ENCODE measurements at regions not wholly inside any gene's neighbourhood (a gene's known extent, or its start where the extent isn't known, plus 50 kb on each side); places are given as distances from the start of the nearest gene placed in this dataset.

DNA sequence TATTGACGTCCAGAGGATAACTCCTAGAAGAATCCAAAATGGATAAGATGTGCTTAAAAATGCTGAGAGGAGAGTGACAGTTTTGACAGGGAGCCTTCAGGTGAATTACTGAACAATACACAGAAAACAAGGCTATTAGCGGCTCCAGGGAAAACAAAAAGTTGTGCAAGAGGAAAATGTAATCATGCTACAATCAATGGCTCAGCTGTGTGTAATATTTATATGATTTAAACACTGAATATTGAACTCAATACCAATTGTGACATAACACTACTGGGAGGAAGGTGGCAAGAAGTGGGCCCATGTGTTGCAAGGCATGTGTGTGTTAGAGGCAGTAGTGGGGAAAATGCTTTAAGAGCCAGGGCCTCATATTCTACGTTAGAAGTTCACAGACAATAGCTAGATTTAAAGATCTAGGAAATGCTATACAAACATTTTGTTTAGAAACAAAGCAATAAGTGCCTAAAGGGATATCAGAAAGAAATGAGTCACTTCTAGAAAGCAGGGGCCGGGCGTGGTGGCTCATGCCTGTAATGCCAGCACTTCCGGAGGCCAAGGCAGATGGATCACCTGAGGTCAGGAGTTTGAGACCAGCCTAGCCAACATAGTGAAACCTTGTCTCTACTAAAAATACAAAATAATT, 253.2 kb upstream of the IRX5 start:
- H3K27me3 Mint-ChIP-seq, result no peaks in the 10 kb centered on the region
- Histone ChIP-seq H3K4me3 (ENCODE audit: low read depth, low read length) (no peak overlapping the region), H3K36me3 (ENCODE audit: control insufficient read depth, insufficient read depth, low read length) (no peaks in the 10 kb centered on the region), H3K27me3 (ENCODE audit: control insufficient read depth, insufficient read depth, low read length) (no peaks in the 10 kb centered on the region), H3K27ac (ENCODE audit: insufficient read depth, low read length, poor library complexity, severe bottlenecking) (no peak overlapping the region), H3K9me3 (ENCODE audit: control insufficient read depth in 2 of 2, low read length in 2 of 2) (no peaks in the 10 kb centered on the region), H3K4me1 (ENCODE audit: control insufficient read depth, insufficient read depth, low read length, poor library complexity, severe bottlenecking) (no peaks in the 10 kb centered on the region)
- no peak overlapping the region for H3K4me3 Mint-ChIP-seq
- no peaks in the 10 kb centered on the region for H3K4me1 Mint-ChIP-seq
- no peak overlapping the region for H3K27ac Mint-ChIP-seq
- H3K36me3 Mint-ChIP-seq, result no peaks in the 10 kb centered on the region
- peaks cover 0 to 7% (median 0%) of the 10 kb centered on the region in 7 donors for H3K9me3 Mint-ChIP-seq
- DNase-seq (no peak), ATAC-seq (ENCODE audit: low read depth in 2 of 2) (no peak)

DNA sequence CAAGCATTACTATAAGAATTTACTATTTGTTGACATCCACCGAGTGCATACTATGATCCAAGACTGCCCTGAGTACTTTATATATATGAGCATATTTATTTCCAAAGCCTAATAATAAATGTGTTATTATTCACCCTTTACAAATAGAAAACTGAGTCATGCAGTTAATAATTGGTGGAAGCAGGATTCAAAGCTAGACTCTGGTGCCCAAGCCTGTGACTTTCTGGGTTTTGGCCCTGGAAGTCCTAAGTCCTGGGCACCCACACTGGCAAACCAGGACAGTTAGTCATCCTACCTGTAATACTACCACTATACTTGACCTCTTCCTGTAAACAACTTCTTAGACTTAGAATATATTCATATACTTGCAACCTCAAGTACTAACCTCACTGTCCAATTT, 257.4 kb upstream of the IRX5 start:
- no peaks in the 10 kb centered on the region for H3K9me3 ChIP-seq (ENCODE audit: control insufficient read depth in 2 of 2, low read length in 2 of 2)
- no peak overlapping the region for H3K4me3 Mint-ChIP-seq
- peaks cover 0 to 5% (median 0%) of the 10 kb centered on the region in 7 donors for H3K9me3 Mint-ChIP-seq

DNA sequence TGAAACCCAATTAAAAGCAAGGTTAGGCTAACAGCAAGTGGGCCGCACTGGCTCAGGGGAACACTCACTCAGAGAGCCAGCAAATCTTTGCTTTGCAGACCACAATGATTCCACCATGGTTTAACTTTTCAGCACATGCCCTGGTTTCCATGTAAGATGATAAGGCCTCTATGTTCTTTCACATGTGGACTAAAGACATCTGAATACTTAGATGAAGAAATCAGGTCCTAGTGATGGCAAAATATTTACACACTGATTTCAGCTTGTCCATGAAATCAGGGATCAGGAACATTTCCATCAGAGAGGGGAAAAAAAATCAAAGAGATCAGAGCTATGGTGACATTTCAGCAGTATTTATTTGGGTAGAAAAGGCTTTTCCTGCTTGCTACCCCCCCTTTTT, 258.2 kb upstream of the IRX5 start:
- no peaks in the 10 kb centered on the region for H3K27me3 Mint-ChIP-seq

More for the DNA sequence above, 257.4 kb upstream of the IRX5 start:
- Histone ChIP-seq H3K4me1 (ENCODE audit: control insufficient read depth, insufficient read depth, low read length, poor library complexity, severe bottlenecking) (no peaks in the 10 kb centered on the region), H3K27me3 (ENCODE audit: control insufficient read depth, insufficient read depth, low read length) (no peaks in the 10 kb centered on the region), H3K4me3 (ENCODE audit: low read depth, low read length) (no peak overlapping the region), H3K27ac (ENCODE audit: insufficient read depth, low read length, poor library complexity, severe bottlenecking) (no peak overlapping the region), H3K36me3 (ENCODE audit: control insufficient read depth, insufficient read depth, low read length) (no peaks in the 10 kb centered on the region)
- ATAC-seq (ENCODE audit: low read depth in 2 of 2) (no peak), DNase-seq (no peak)
- Mint-ChIP-seq H3K27ac (no peak overlapping the region), H3K4me1 (no peaks in the 10 kb centered on the region), H3K27me3 (no peaks in the 10 kb centered on the region), H3K36me3 (no peaks in the 10 kb centered on the region)

DNA sequence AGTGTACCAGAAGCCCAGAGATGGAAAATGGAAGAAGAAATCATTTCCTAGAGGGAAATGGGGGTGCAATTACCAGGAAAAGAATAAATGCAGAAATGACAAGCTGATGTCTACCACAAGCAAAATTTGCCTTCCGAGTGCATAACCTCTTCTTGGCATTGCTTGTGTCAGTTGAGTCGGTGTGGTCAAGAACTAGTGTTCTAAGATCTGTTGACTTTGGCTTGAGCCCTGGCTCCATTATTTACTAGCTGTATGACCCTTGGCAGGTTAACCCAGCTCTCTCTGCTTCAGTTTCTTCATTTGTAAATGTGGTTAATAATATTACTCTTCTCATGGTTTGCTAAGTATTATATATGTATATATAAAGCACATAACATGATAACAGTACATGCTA, 273.0 kb upstream of the IRX5 start:
- no peak overlapping the region for H3K27ac ChIP-seq (ENCODE audit: insufficient read depth, low read length, poor library complexity, severe bottlenecking)
- no peaks in the 10 kb centered on the region for H3K4me1 ChIP-seq (ENCODE audit: control insufficient read depth, insufficient read depth, low read length, poor library complexity, severe bottlenecking)
- no peaks in the 10 kb centered on the region for H3K36me3 ChIP-seq (ENCODE audit: control insufficient read depth, insufficient read depth, low read length)
- H3K4me3 ChIP-seq (ENCODE audit: low read depth, low read length), result no peak overlapping the region
- H3K9me3 Mint-ChIP-seq, result peaks cover 0 to 5% (median 0%) of the 10 kb centered on the region in 7 donors
- no peaks in the 10 kb centered on the region for H3K36me3 Mint-ChIP-seq
- DNase-seq (no peak), ATAC-seq (ENCODE audit: low read depth in 2 of 2) (no peak)
- H3K27ac Mint-ChIP-seq, result no peak overlapping the region
- peaks cover 6% of the 10 kb centered on the region for H3K27me3 ChIP-seq (ENCODE audit: control insufficient read depth, insufficient read depth, low read length)
- H3K27me3 Mint-ChIP-seq, result peaks cover 9% of the 10 kb centered on the region
- no peak overlapping the region for H3K4me3 Mint-ChIP-seq
- no peaks in the 10 kb centered on the region for H3K4me1 Mint-ChIP-seq
- no peaks in the 10 kb centered on the region for H3K9me3 ChIP-seq (ENCODE audit: control insufficient read depth in 2 of 2, low read length in 2 of 2)

More for the DNA sequence above, 258.2 kb upstream of the IRX5 start:
- peaks cover 0 to 5% (median 0%) of the 10 kb centered on the region in 7 donors for H3K9me3 Mint-ChIP-seq
- no peaks in the 10 kb centered on the region for H3K4me1 ChIP-seq (ENCODE audit: control insufficient read depth, insufficient read depth, low read length, poor library complexity, severe bottlenecking)
- no peak overlapping the region for H3K4me3 ChIP-seq (ENCODE audit: low read depth, low read length)
- no peak overlapping the region for H3K27ac Mint-ChIP-seq
- no peak for DNase-seq
- H3K36me3 Mint-ChIP-seq, result no peaks in the 10 kb centered on the region
- H3K4me3 Mint-ChIP-seq, result no peak overlapping the region
- ATAC-seq (ENCODE audit: low read depth in 2 of 2), result no peak
- H3K27ac ChIP-seq (ENCODE audit: insufficient read depth, low read length, poor library complexity, severe bottlenecking), result no peak overlapping the region
- H3K9me3 ChIP-seq (ENCODE audit: control insufficient read depth in 2 of 2, low read length in 2 of 2), result no peaks in the 10 kb centered on the region
- H3K36me3 ChIP-seq (ENCODE audit: control insufficient read depth, insufficient read depth, low read length), result no peaks in the 10 kb centered on the region
- H3K4me1 Mint-ChIP-seq, result no peaks in the 10 kb centered on the region
- H3K27me3 ChIP-seq (ENCODE audit: control insufficient read depth, insufficient read depth, low read length), result no peaks in the 10 kb centered on the region

DNA sequence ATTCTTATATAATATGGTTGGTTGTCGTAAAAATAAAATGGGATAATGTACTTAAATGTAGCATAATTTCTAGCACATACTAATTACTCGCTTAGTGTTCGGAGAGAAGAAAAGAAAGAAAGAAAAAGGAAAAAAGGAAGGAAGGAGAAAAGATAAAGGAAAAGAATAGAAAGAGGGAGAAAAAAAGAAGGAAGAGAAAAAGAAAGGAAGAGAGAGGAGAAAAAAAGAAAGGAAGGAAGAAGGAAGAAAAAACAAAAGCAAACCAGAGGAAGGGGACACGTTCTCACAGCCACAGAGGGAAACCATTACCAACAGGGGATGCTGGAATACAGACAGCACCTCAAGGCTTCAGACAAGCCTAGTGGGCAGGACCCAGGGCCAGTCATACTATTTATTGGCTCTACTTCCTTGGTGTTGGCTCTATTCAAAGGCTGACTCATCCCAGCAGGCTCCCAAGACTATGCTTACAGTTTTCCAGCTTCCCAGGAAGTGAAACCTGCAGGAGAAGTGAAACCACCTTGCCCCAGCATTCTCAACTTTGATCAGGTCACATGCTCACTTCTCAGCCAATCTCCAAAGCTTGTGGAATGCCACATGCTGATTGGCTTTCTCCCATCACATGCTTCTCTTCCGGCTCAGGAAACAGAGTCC, 273.5 kb upstream of the IRX5 start:
- Histone ChIP-seq H3K27me3 (ENCODE audit: control insufficient read depth, insufficient read depth, low read length) (peaks cover 6% of the 10 kb centered on the region), H3K9me3 (ENCODE audit: control insufficient read depth in 2 of 2, low read length in 2 of 2) (no peaks in the 10 kb centered on the region), H3K4me3 (ENCODE audit: low read depth, low read length) (no peak overlapping the region), H3K36me3 (ENCODE audit: control insufficient read depth, insufficient read depth, low read length) (no peaks in the 10 kb centered on the region), H3K4me1 (ENCODE audit: control insufficient read depth, insufficient read depth, low read length, poor library complexity, severe bottlenecking) (no peaks in the 10 kb centered on the region), H3K27ac (ENCODE audit: insufficient read depth, low read length, poor library complexity, severe bottlenecking) (no peak overlapping the region)
- no peak overlapping the region for H3K4me3 Mint-ChIP-seq
- H3K27ac Mint-ChIP-seq, result peak overlapping the region in 1 of 3 donors; percentile 72
- no peaks in the 10 kb centered on the region for H3K4me1 Mint-ChIP-seq
- no peak for ATAC-seq (ENCODE audit: low read depth in 2 of 2)
- peaks cover 0 to 5% (median 0%) of the 10 kb centered on the region in 7 donors for H3K9me3 Mint-ChIP-seq
- H3K27me3 Mint-ChIP-seq, result peaks cover 9% of the 10 kb centered on the region
- no peak for DNase-seq
- H3K36me3 Mint-ChIP-seq, result no peaks in the 10 kb centered on the region

DNA sequence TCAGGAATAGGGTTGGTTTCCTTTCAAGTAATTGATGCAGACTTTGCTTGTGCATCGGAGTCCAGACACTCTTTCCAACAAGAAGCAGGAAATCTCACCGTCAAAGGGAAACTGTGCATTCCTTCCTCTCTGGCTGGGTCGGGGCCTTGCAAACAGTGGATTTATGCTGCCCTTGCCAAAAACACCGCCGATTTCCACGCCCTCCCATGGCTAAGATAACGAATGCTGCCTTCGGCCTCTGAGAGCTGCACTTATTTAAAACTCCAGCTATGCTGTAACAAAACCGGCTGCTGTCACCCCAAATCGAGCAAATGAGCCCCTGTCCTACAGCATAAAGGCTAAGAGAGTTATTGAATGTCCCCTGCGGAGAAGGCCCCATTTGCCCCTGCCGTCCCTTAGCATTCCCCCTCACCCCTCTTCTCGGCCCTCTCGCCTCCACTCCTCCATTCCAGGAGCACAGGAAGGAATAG, 275.5 kb upstream of the IRX5 start:
- ATAC-seq (ENCODE audit: low read depth in 2 of 2) (no peak), DNase-seq (no peak)
- H3K4me3 ChIP-seq (ENCODE audit: low read depth, low read length), result no peak overlapping the region
- Mint-ChIP-seq H3K36me3 (no peaks in the 10 kb centered on the region), H3K4me3 (no peak overlapping the region), H3K9me3 (peaks cover 0 to 5% (median 0%) of the 10 kb centered on the region in 7 donors), H3K27ac (no peak overlapping the region), H3K4me1 (no peaks in the 10 kb centered on the region), H3K27me3 (peaks cover 9% of the 10 kb centered on the region)
- no peaks in the 10 kb centered on the region for H3K36me3 ChIP-seq (ENCODE audit: control insufficient read depth, insufficient read depth, low read length)
- H3K27me3 ChIP-seq (ENCODE audit: control insufficient read depth, insufficient read depth, low read length), result peaks cover 6% of the 10 kb centered on the region
- H3K4me1 ChIP-seq (ENCODE audit: control insufficient read depth, insufficient read depth, low read length, poor library complexity, severe bottlenecking), result no peaks in the 10 kb centered on the region
- no peaks in the 10 kb centered on the region for H3K9me3 ChIP-seq (ENCODE audit: control insufficient read depth in 2 of 2, low read length in 2 of 2)
- H3K27ac ChIP-seq (ENCODE audit: insufficient read depth, low read length, poor library complexity, severe bottlenecking), result no peak overlapping the region

DNA sequence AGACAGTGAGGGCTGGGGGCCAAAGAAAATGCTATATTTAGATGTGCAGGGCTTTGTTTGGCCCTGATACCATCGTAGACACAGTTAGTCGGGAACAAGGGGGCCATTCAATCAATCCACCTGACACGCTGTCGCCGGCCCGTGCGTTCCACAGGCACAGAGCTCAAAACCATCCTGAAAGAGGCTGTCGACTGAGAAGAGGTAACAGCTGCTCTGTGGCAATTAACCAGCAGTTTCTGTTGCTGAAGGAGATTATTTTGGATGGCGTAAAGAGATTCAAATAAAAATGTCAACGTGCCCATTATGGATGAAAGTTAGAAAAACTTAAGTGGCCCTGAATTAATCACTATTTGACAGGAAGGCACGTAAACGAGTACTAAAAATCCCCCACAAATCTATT, 276.2 kb upstream of the IRX5 start:
- Mint-ChIP-seq H3K36me3 (no peaks in the 10 kb centered on the region), H3K27ac (no peak overlapping the region), H3K27me3 (peaks cover 9% of the 10 kb centered on the region), H3K4me1 (no peaks in the 10 kb centered on the region), H3K9me3 (peaks cover 0 to 5% (median 0%) of the 10 kb centered on the region in 7 donors), H3K4me3 (no peak overlapping the region)
- no peak overlapping the region for H3K27ac ChIP-seq (ENCODE audit: insufficient read depth, low read length, poor library complexity, severe bottlenecking)
- ATAC-seq (ENCODE audit: low read depth in 2 of 2), result no peak
- H3K9me3 ChIP-seq (ENCODE audit: control insufficient read depth in 2 of 2, low read length in 2 of 2), result no peaks in the 10 kb centered on the region
- no peaks in the 10 kb centered on the region for H3K4me1 ChIP-seq (ENCODE audit: control insufficient read depth, insufficient read depth, low read length, poor library complexity, severe bottlenecking)
- no peaks in the 10 kb centered on the region for H3K36me3 ChIP-seq (ENCODE audit: control insufficient read depth, insufficient read depth, low read length)
- peaks cover 6% of the 10 kb centered on the region for H3K27me3 ChIP-seq (ENCODE audit: control insufficient read depth, insufficient read depth, low read length)
- H3K4me3 ChIP-seq (ENCODE audit: low read depth, low read length), result no peak overlapping the region
- no peak for DNase-seq

All from CD4-positive, CD25-positive, alpha-beta regulatory T cell (primary cell).